Fibroblast of lung (primary cell): ENCODE measurements at regions not wholly inside any gene's neighbourhood (a gene's known extent, or its start where the extent isn't known, plus 50 kb on each side); places are given as distances from the start of the nearest gene placed in this dataset.

ENCODE experiments used
- DNase-seq, 2 donors: peaks; one replicate each; pipeline versions ENCODE4 v3.0.0 to v3.0.0-alpha.2; 2010; ENCODE audit warnings: low read depth in 2 of 2
- H2AFZ ChIP-seq: 2 replicates; pipeline ENCODE4 v1.5.1; 2012; ENCODE audit warnings: low read length, control low read depth, inconsistent platforms
- H3K27ac ChIP-seq: 2 replicates; pipeline ENCODE4 v1.5.1; 2011; ENCODE audit warnings: low read length, control low read depth; ENCODE audit not compliant: insufficient read depth
- H3K27me3 ChIP-seq: 2 replicates; pipeline ENCODE4 v1.5.1; 2011; ENCODE audit warnings: mild to moderate bottlenecking, low read length; ENCODE audit not compliant: control insufficient read depth, insufficient read depth
- H3K36me3 ChIP-seq: 2 replicates; pipeline ENCODE4 v1.5.1; 2011; ENCODE audit warnings: low read length; ENCODE audit not compliant: control insufficient read depth, insufficient read depth
- H3K4me1 ChIP-seq: 2 replicates; pipeline ENCODE4 v1.5.1; 2011; ENCODE audit warnings: low read length; ENCODE audit not compliant: control insufficient read depth, insufficient read depth; ENCODE audit errors: extremely low read depth
- H3K4me2 ChIP-seq: 2 replicates; pipeline ENCODE4 v1.5.1; 2011; ENCODE audit warnings: low read length, control low read depth; ENCODE audit not compliant: insufficient read depth; ENCODE audit errors: extremely low read depth
- H3K4me3 ChIP-seq, 4 experiments: fragments of 200-600 bp in 1 of 4; sonication (generic) in 1 of 4; replicated peaks in 1 of 4; 2 replicates each; pipeline ENCODE4 v1.5.1; 2011 to 2016; ENCODE audit warnings: low read length in 4 of 4, low read depth in 3 of 4, mild to moderate bottlenecking in 3 of 4, control low read depth in 2 of 4, inconsistent platforms in 1 of 4, mixed read lengths in 1 of 4; ENCODE audit not compliant: insufficient read depth in 1 of 4; ENCODE audit errors: control extremely low read depth in 1 of 4
- H3K79me2 ChIP-seq: 2 replicates; pipeline ENCODE4 v1.5.1; 2012; ENCODE audit warnings: mild to moderate bottlenecking, low read length, inconsistent platforms; ENCODE audit not compliant: control insufficient read depth, insufficient read depth
- H3K9ac ChIP-seq: 2 replicates; pipeline ENCODE4 v1.5.1; 2011; ENCODE audit warnings: mild to moderate bottlenecking, low read length, control low read depth; ENCODE audit not compliant: insufficient read depth
- H3K9me3 ChIP-seq: 2 replicates; pipeline ENCODE4 v1.5.1; 2012; ENCODE audit warnings: low read depth, low read length; ENCODE audit not compliant: control insufficient read depth, insufficient read depth
- H4K20me1 ChIP-seq: 2 replicates; pipeline ENCODE4 v1.5.1; 2011; ENCODE audit warnings: low read length; ENCODE audit not compliant: control insufficient read depth, insufficient read depth; ENCODE audit errors: extremely low read depth
- CTCF ChIP-seq, 2 donors: IDR thresholded peaks in 1 of 2; conservative IDR thresholded peaks in 1 of 2; 1 replicate in 1 of 2; 2 replicates in 1 of 2; pipeline ENCODE4 v1.5.1; 2011 to 2012; ENCODE audit warnings: low read length in 2 of 2, control low read depth in 1 of 2, inconsistent platforms in 1 of 2, low read depth in 1 of 2, mild to moderate bottlenecking in 1 of 2
- EZH2 ChIP-seq: IDR thresholded peaks from 2 replicates; pipeline ENCODE4 v1.5.1; 2012; ENCODE audit warnings: low read length, control low read depth, mild to moderate bottlenecking; ENCODE audit errors: missing control alignments

GRCh38 chr18:65994302-65994701, 243.5 kb downstream of the CDH7 start:
- Histone ChIP-seq H3K9ac (no peak overlapping the region), H3K4me3 (no peak overlapping the region), H4K20me1 (no peaks in the 10 kb centered on the region), H3K79me2 (no peaks in the 10 kb centered on the region), H3K9me3 (no peaks in the 10 kb centered on the region), H2AFZ (no peak overlapping the region), H3K27ac (no peak overlapping the region), H3K36me3 (no peaks in the 10 kb centered on the region), H3K4me1 (no peaks in the 10 kb centered on the region), H3K27me3 (no peaks in the 10 kb centered on the region), H3K4me2 (no peak overlapping the region)
- TF ChIP-seq CTCF (conservative IDR thresholded peaks at IDR 0.05 in 1 of 2, IDR thresholded peaks at IDR 0.05 in 1 of 2; ENCODE audit: low read depth in 1 of 2, low read length in 2 of 2), result no peak
- TF ChIP-seq EZH2, result no peak
- DNase-seq, result no peak

- H3K4me1 ChIP-seq, result no peaks in the 10 kb centered on the region
- H3K4me2 ChIP-seq, result no peak overlapping the region
- H3K4me3 ChIP-seq, result no peak overlapping the region
- no peaks in the 10 kb centered on the region for H3K9me3 ChIP-seq
- no peaks in the 10 kb centered on the region for H3K79me2 ChIP-seq
- H3K27ac ChIP-seq, result no peak overlapping the region
- no peak for DNase-seq
- no peak overlapping the region for H2AFZ ChIP-seq
- no peaks in the 10 kb centered on the region for H3K27me3 ChIP-seq
- no peaks in the 10 kb centered on the region for H3K36me3 ChIP-seq
- no peak for TF ChIP-seq EZH2
- no peak for TF ChIP-seq CTCF (conservative IDR thresholded peaks at IDR 0.05 in 1 of 2, IDR thresholded peaks at IDR 0.05 in 1 of 2; ENCODE audit: low read depth in 1 of 2, low read length in 2 of 2)
- no peak overlapping the region for H3K9ac ChIP-seq
- no peaks in the 10 kb centered on the region for H4K20me1 ChIP-seq
Observed at GRCh38 chr18:65990944-65991708, 240.3 kb downstream of the CDH7 start.

DNA sequence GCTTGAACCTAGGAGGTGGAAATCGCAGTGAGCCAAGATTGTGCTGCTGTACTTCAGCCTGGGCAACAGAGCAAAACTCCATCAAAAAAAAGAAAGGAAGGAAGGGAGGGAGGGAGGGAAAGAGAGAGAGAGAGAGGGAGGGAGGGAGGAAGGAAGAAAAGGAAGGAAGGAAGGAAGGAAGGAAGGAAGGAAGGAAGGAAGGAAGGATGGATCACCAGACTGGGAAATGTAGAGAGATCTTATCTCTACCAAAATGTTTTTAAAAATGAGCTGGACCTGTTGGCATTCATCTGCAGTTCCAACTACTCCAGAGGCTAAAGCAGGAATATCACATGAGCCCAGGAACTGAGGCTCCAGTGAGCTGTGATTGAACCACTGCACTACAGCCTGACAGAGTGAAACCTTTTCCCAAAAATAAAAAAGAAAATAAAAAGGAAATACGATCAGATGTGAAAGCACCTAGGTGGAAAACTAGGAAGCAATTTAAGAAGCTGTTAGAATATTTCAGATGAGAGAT, 239.4 kb downstream of the CDH7 start:
- no peak for DNase-seq
- Histone ChIP-seq H3K9ac (no peak overlapping the region), H3K27me3 (no peaks in the 10 kb centered on the region), H3K27ac (no peak overlapping the region), H3K9me3 (no peaks in the 10 kb centered on the region), H3K79me2 (no peaks in the 10 kb centered on the region), H3K36me3 (no peaks in the 10 kb centered on the region), H3K4me1 (no peaks in the 10 kb centered on the region), H3K4me2 (no peak overlapping the region), H4K20me1 (no peaks in the 10 kb centered on the region), H3K4me3 (no peak overlapping the region), H2AFZ (no peak overlapping the region)
- no peak for TF ChIP-seq EZH2
- no peak for TF ChIP-seq CTCF (conservative IDR thresholded peaks at IDR 0.05 in 1 of 2, IDR thresholded peaks at IDR 0.05 in 1 of 2; ENCODE audit: low read depth in 1 of 2, low read length in 2 of 2)
